ENCODE measurements at regions not wholly inside any gene's neighbourhood (a gene's known extent, or its start where the extent isn't known, plus 50 kb on each side); places are given as distances from the start of the nearest gene placed in this dataset.

- H3K4me3 ChIP-seq: no peak overlapping the region
- TF ChIP-seq CTCF (IDR thresholded peaks at IDR 0.05): no peak
- DNase-seq (ENCODE audit: low spot score): no peak
- no peak overlapping the region for H3K27ac ChIP-seq
These were observed 233.9 kb downstream of the RPS24 start for GRCh38 chr10:78267598-78267997.

GRCh38 chr10:78269060-78269459 is 235.4 kb downstream of the RPS24 start:
- no peak for TF ChIP-seq CTCF (IDR thresholded peaks at IDR 0.05)

GRCh38 chr10:78272329-78272728 is 238.7 kb downstream of the RPS24 start:
- no peak for DNase-seq (ENCODE audit: low spot score)
- no peak overlapping the region for H3K27ac ChIP-seq
- TF ChIP-seq CTCF (IDR thresholded peaks at IDR 0.05): no peak
- no peak overlapping the region for H3K4me3 ChIP-seq

More at GRCh38 chr10:78269060-78269459, 235.4 kb downstream of the RPS24 start:
- no peak for DNase-seq (ENCODE audit: low spot score)
- Histone ChIP-seq H3K27ac (no peak overlapping the region), H3K4me3 (no peak overlapping the region)

- no peak overlapping the region for H3K27ac ChIP-seq
- H3K4me3 ChIP-seq: no peak overlapping the region
- no peak for TF ChIP-seq CTCF (IDR thresholded peaks at IDR 0.05)
- no peak for DNase-seq (ENCODE audit: low spot score)
These were observed 240.8 kb downstream of the RPS24 start for GRCh38 chr10:78274491-78274890.

GRCh38 chr10:78276139-78276538 is 242.5 kb downstream of the RPS24 start:
- no peak for DNase-seq (ENCODE audit: low spot score)
- Histone ChIP-seq H3K4me3 (no peak overlapping the region), H3K27ac (no peak overlapping the region)
- no peak for TF ChIP-seq CTCF (IDR thresholded peaks at IDR 0.05)

- no peak overlapping the region for H3K4me3 ChIP-seq
- DNase-seq (ENCODE audit: low spot score): no peak
- no peak overlapping the region for H3K27ac ChIP-seq
- no peak for TF ChIP-seq CTCF (IDR thresholded peaks at IDR 0.05)
These were observed 243.8 kb downstream of the RPS24 start for GRCh38 chr10:78277314-78278057.

- no peak overlapping the region for H3K27ac ChIP-seq
- no peak overlapping the region for H3K4me3 ChIP-seq
- no peak for TF ChIP-seq CTCF (IDR thresholded peaks at IDR 0.05)
- DNase-seq (ENCODE audit: low spot score): no peak
These were observed 244.4 kb downstream of the RPS24 start for GRCh38 chr10:78278058-78278404.

Data from coronary artery (tissue), 2 donors.